IMR-90 (cell line): ENCODE measurements at regions not wholly inside any gene's neighbourhood (a gene's known extent, or its start where the extent isn't known, plus 50 kb on each side); places are given as distances from the start of the nearest gene placed in this dataset.

Experiments
- ATAC-seq: fragments of 200-7000 bp; cut with Tn5 transposase; 2 replicates; pipeline ENCODE4 v1.9.1; 2020; ENCODE audit warnings: low read depth, mild to moderate bottlenecking, moderate library complexity
- BruUV-seq: library from RNA; stranded (reverse); fragments of 400-500 nt; replicated peaks from 2 replicates; lab custom pipeline; 2021; lab: Mats Ljungman, UMichigan
- CTCF ChIA-PET: fragments of 300-600 bp; formaldehyde crosslinking; extraction: SDS; loops from one replicate; lab custom pipeline; 2021; ENCODE audit warnings: antibody characterized with exemption; lab: Yijun Ruan, JAX
- POLR2A ChIA-PET: fragments of 300-600 bp; sonication (Branson Sonifier 250); formaldehyde crosslinking; loops from one replicate; lab custom pipeline; 2022; ENCODE audit warnings: antibody characterized with exemption; ENCODE audit not compliant: unreplicated experiment; lab: Charles Lee
- DNase-seq: peaks from one replicate; pipeline ENCODE4 v3.0.0; 2013
- H2AFZ ChIP-seq: replicated peaks from 2 replicates; pipeline ENCODE3; 2013; ENCODE audit warnings: low read length, mild to moderate bottlenecking; ENCODE audit not compliant: poor library complexity
- H2AK5ac ChIP-seq: 2 replicates; pipeline ENCODE4 v1.6.1; 2013; ENCODE audit warnings: low read depth, low read length, inconsistent platforms
- H2AK9ac ChIP-seq: replicated peaks from 2 replicates; pipeline ENCODE3; 2013; ENCODE audit warnings: mild to moderate bottlenecking, low read depth, low read length, moderate library complexity; ENCODE audit not compliant: poor library complexity
- H2BK120ac ChIP-seq: 2 replicates; pipeline ENCODE4 v1.6.1; 2013; ENCODE audit warnings: low read depth, low read length, inconsistent platforms
- H2BK15ac ChIP-seq: 3 replicates; pipeline ENCODE4 v1.6.1; 2013; ENCODE audit warnings: low read depth, low read length, inconsistent platforms
- H2BK20ac ChIP-seq: 2 replicates; pipeline ENCODE4 v1.6.1; 2013; ENCODE audit warnings: low read depth, mild to moderate bottlenecking, inconsistent platforms, low read length, moderate library complexity
- H2BK5ac ChIP-seq: 2 replicates; pipeline ENCODE4 v1.6.1; 2013; ENCODE audit warnings: mild to moderate bottlenecking, low read depth, low read length, inconsistent platforms; ENCODE audit not compliant: poor library complexity, severe bottlenecking
- H3K14ac ChIP-seq: replicated peaks from 2 replicates; pipeline ENCODE4 v1.6.1; 2013; ENCODE audit warnings: low read depth, low read length, inconsistent platforms
- H3K18ac ChIP-seq: 2 replicates; pipeline ENCODE4 v1.6.1; 2013; ENCODE audit warnings: low read depth, low read length, control low read depth
- H3K23ac ChIP-seq: 2 replicates; pipeline ENCODE4 v1.6.1; 2013; ENCODE audit warnings: low read depth, low read length, inconsistent platforms
- H3K27ac ChIP-seq: 2 replicates; pipeline ENCODE4 v1.5.1; 2013; ENCODE audit warnings: mild to moderate bottlenecking, control low read depth, low read length; ENCODE audit not compliant: insufficient read depth
- H3K27me3 ChIP-seq: 2 replicates; pipeline ENCODE4 v1.6.1; 2013; ENCODE audit warnings: low read length; ENCODE audit not compliant: control insufficient read depth, insufficient read depth
- H3K36me3 ChIP-seq: 2 replicates; pipeline ENCODE4 v1.6.1; 2013; ENCODE audit warnings: low read length, mixed read lengths; ENCODE audit not compliant: control insufficient read depth, insufficient read depth
- H3K4ac ChIP-seq: 2 replicates; pipeline ENCODE4 v1.6.1; 2013; ENCODE audit warnings: low read depth, low read length, inconsistent platforms
- H3K4me1 ChIP-seq: 2 replicates; pipeline ENCODE4 v1.6.1; 2013; ENCODE audit warnings: low read length, mixed read lengths; ENCODE audit not compliant: control insufficient read depth, insufficient read depth
- H3K4me2 ChIP-seq: 2 replicates; pipeline ENCODE4 v1.6.1; 2013; ENCODE audit warnings: low read depth, mild to moderate bottlenecking, control low read depth, low read length, moderate library complexity
- H3K4me3 ChIP-seq: 2 replicates; pipeline ENCODE4 v1.5.1; 2013; ENCODE audit warnings: low read depth, mild to moderate bottlenecking, control low read depth, low read length, moderate library complexity; ENCODE audit not compliant: insufficient read depth
- H3K56ac ChIP-seq: 2 replicates; pipeline ENCODE4 v1.6.1; 2013; ENCODE audit warnings: low read length, inconsistent platforms; ENCODE audit not compliant: insufficient read depth; ENCODE audit errors: extremely low read depth
- H3K79me1 ChIP-seq, 2 experiments: 2 replicates each; pipeline ENCODE4 v1.6.1; 2013; ENCODE audit warnings: low read length in 2 of 2, inconsistent platforms in 1 of 2, low read depth in 1 of 2
- H3K9ac ChIP-seq: 2 replicates; pipeline ENCODE4 v1.6.1; 2013; ENCODE audit warnings: low read depth, low read length, control low read depth
- H3K9me1 ChIP-seq: 2 replicates; pipeline ENCODE4 v1.6.1; 2013; ENCODE audit warnings: low read length, inconsistent platforms; ENCODE audit not compliant: insufficient read depth
- H3K9me3 ChIP-seq: 2 replicates; pipeline ENCODE4 v1.6.1; 2013; ENCODE audit warnings: low read length; ENCODE audit not compliant: control insufficient read depth, insufficient read depth
- H4K20me1 ChIP-seq: 2 replicates; pipeline ENCODE4 v1.6.1; 2013; ENCODE audit warnings: low read length, inconsistent platforms; ENCODE audit not compliant: insufficient read depth
- H4K5ac ChIP-seq: 2 replicates; pipeline ENCODE4 v1.6.1; 2013; ENCODE audit warnings: mild to moderate bottlenecking, low read depth, low read length, control low read depth
- H4K8ac ChIP-seq, 2 experiments: 2 replicates each; pipeline ENCODE4 v1.6.1; 2013; ENCODE audit warnings: low read depth in 2 of 2, low read length in 2 of 2, control low read depth in 1 of 2, inconsistent platforms in 1 of 2
- H4K91ac ChIP-seq: 2 replicates; pipeline ENCODE4 v1.6.1; 2013; ENCODE audit warnings: low read depth, low read length, inconsistent platforms; ENCODE audit not compliant: insufficient read depth
- BHLHE40 ChIP-seq: fragments of 150-350 bp; IDR thresholded peaks from 2 replicates; pipeline ENCODE4 v1.6.1; 2016; ENCODE audit warnings: mild to moderate bottlenecking, low read depth, low read length
- CEBPB ChIP-seq: IDR thresholded peaks from 2 replicates; pipeline ENCODE4 v1.6.1; 2012; ENCODE audit warnings: low read depth, low read length, improper control_type of control experiment
- CHD1 ChIP-seq: IDR thresholded peaks from 2 replicates; pipeline ENCODE4 v1.6.1; 2012; ENCODE audit warnings: low read depth, low read length, improper control_type of control experiment
- FOS ChIP-seq: fragments of 150-350 bp; IDR thresholded peaks from 2 replicates; pipeline ENCODE4 v1.6.1; 2016; ENCODE audit warnings: low read depth, low read length
- MAFK ChIP-seq: IDR thresholded peaks from 2 replicates; pipeline ENCODE4 v1.6.1; 2012; ENCODE audit warnings: low read depth, low read length, improper control_type of control experiment
- MAZ ChIP-seq: IDR thresholded peaks from 2 replicates; pipeline ENCODE4 v1.6.1; 2012; ENCODE audit warnings: low read depth, mild to moderate bottlenecking, low read length, improper control_type of control experiment, moderate library complexity, borderline replicate concordance
- MXI1 ChIP-seq: IDR thresholded peaks from 2 replicates; pipeline ENCODE4 v1.6.1; 2012; ENCODE audit warnings: low read depth, mild to moderate bottlenecking, low read length, moderate library complexity, borderline replicate concordance
- NFE2L2 ChIP-seq: fragments of 150-350 bp; IDR thresholded peaks from 2 replicates; pipeline ENCODE4 v1.6.1; 2016; ENCODE audit warnings: low read depth, mild to moderate bottlenecking, low read length
- POLR2A ChIP-seq: IDR thresholded peaks from 2 replicates; pipeline ENCODE4 v1.6.1; 2012; ENCODE audit warnings: mild to moderate bottlenecking, low read depth, low read length
- RAD21 ChIP-seq: IDR thresholded peaks from 2 replicates; pipeline ENCODE4 v1.6.1; 2012; ENCODE audit warnings: low read length, improper control_type of control experiment
- RCOR1 ChIP-seq: IDR thresholded peaks from 2 replicates; pipeline ENCODE4 v1.6.1; 2012; ENCODE audit warnings: mild to moderate bottlenecking, low read length, improper control_type of control experiment; ENCODE audit not compliant: insufficient replicate concordance
- RFX5 ChIP-seq: IDR thresholded peaks from 2 replicates; pipeline ENCODE4 v1.8.0; 2012; ENCODE audit warnings: low read depth, mild to moderate bottlenecking, low read length, moderate library complexity
- SMC3 ChIP-seq: fragments of 150-350 bp; IDR thresholded peaks from 2 replicates; pipeline ENCODE4 v1.6.1; 2016; ENCODE audit warnings: low read depth, mild to moderate bottlenecking, antibody characterized with exemption, low read length, moderate library complexity
- USF2 ChIP-seq: fragments of 150-350 bp; IDR thresholded peaks from 2 replicates; pipeline ENCODE4 v1.6.1; 2017; ENCODE audit warnings: mild to moderate bottlenecking, antibody characterized with exemption, low read length, low read depth
- WGBS, 2 experiments: methylation state at CpG; one replicate each; pipeline versions ENCODE4 v1.1.5 to v1.1.7; 2013; ENCODE audit warnings: missing lambda C conversion rate in 2 of 2; ENCODE audit not compliant: insufficient read length in 1 of 2; ENCODE audit errors: extremely low coverage in 2 of 2; 5-methylcytosine and 5-hydroxymethylcytosine counted together
- dilution Hi-C: fragments of 300-500 bp; cut with HindIII; formaldehyde crosslinking; loops from one replicate; pipeline ENCODE4 v1.14.3; 2018; ENCODE audit warnings: low sequenced_read_pairs; ENCODE audit not compliant: unreplicated experiment
- in situ Hi-C: fragments of 300-500 bp; cut with MboI; formaldehyde crosslinking; loops from 3 replicates; pipeline ENCODE4 v1.14.3; 2019; ENCODE audit warnings: low sequenced_read_pairs, inconsistent platforms, mixed read lengths
- intact Hi-C: fragments of 100-400 bp; cut with micrococcal nuclease; formaldehyde crosslinking; loops from 2 replicates; pipeline ENCODE4 v1.10.0; 2022
- TF ChIP-seq, protein P1 (sequence below): conservative IDR thresholded peaks from 2 replicates; pipeline ENCODE4 v1.5.1; 2012; ENCODE audit warnings: mild to moderate bottlenecking, low read depth, low read length, improper control_type of control experiment
- TF ChIP-seq, protein P2 (sequence below): fragments of 150-350 bp; IDR thresholded peaks from 2 replicates; pipeline ENCODE4 v1.6.1; 2016; ENCODE audit warnings: low read depth, mild to moderate bottlenecking, low read length, moderate library complexity, borderline replicate concordance

- no peaks in the 10 kb centered on the region for H3K36me3 ChIP-seq
- WGBS, 2 experiments: no CpG with 5 or more reads among the region's 3 CpGs
- H3K4me2 ChIP-seq: no peak overlapping the region
- H3K9me3 ChIP-seq: no peaks in the 10 kb centered on the region
- H4K91ac ChIP-seq: no peak overlapping the region
- no peak overlapping the region for H4K8ac ChIP-seq
- no peak overlapping the region for H3K9ac ChIP-seq
- no peak overlapping the region for H3K18ac ChIP-seq
- in situ Hi-C loops (no loop called here), intact Hi-C loops (no loop called here), dilution Hi-C loops (no loop called here)
- DNase-seq: no peak
- no peak overlapping the region for H2BK15ac ChIP-seq
- peaks cover 5% of the 10 kb centered on the region; the same call in 1 of the 2 replicates for H3K27me3 ChIP-seq
- H3K9me1 ChIP-seq: no peaks in the 10 kb centered on the region
- H2AK9ac ChIP-seq: no peak overlapping the region
- H3K79me1 ChIP-seq: no peaks in the 10 kb centered on the region
- no peak overlapping the region for H3K56ac ChIP-seq
- no peak overlapping the region for H3K4me3 ChIP-seq
- no peaks in the 10 kb centered on the region for H4K20me1 ChIP-seq
- H3K23ac ChIP-seq: no peak overlapping the region
- H3K14ac ChIP-seq: no peak overlapping the region
- H2AFZ ChIP-seq: no peak overlapping the region
- no peak overlapping the region for H2BK5ac ChIP-seq
- BruUV-seq: no TSS peak
- H2AK5ac ChIP-seq: no peak overlapping the region
- no peak overlapping the region for H3K27ac ChIP-seq
- H2BK120ac ChIP-seq: no peak overlapping the region
- H3K4me1 ChIP-seq: no peaks in the 10 kb centered on the region
- TF ChIP-seq NFE2L2 (no peak), POLR2A (no peak), USF2 (no peak), RFX5 (no peak), FOS (no peak), MAFK (no peak), MAZ (no peak), MXI1 (no peak), RAD21 (no peak), CHD1 (no peak), CEBPB (no peak), SMC3 (no peak), BHLHE40 (no peak), RCOR1 (no peak)
- TF ChIP-seq, protein P1, sequence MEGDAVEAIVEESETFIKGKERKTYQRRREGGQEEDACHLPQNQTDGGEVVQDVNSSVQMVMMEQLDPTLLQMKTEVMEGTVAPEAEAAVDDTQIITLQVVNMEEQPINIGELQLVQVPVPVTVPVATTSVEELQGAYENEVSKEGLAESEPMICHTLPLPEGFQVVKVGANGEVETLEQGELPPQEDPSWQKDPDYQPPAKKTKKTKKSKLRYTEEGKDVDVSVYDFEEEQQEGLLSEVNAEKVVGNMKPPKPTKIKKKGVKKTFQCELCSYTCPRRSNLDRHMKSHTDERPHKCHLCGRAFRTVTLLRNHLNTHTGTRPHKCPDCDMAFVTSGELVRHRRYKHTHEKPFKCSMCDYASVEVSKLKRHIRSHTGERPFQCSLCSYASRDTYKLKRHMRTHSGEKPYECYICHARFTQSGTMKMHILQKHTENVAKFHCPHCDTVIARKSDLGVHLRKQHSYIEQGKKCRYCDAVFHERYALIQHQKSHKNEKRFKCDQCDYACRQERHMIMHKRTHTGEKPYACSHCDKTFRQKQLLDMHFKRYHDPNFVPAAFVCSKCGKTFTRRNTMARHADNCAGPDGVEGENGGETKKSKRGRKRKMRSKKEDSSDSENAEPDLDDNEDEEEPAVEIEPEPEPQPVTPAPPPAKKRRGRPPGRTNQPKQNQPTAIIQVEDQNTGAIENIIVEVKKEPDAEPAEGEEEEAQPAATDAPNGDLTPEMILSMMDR: no peak
- TF ChIP-seq, protein P2, sequence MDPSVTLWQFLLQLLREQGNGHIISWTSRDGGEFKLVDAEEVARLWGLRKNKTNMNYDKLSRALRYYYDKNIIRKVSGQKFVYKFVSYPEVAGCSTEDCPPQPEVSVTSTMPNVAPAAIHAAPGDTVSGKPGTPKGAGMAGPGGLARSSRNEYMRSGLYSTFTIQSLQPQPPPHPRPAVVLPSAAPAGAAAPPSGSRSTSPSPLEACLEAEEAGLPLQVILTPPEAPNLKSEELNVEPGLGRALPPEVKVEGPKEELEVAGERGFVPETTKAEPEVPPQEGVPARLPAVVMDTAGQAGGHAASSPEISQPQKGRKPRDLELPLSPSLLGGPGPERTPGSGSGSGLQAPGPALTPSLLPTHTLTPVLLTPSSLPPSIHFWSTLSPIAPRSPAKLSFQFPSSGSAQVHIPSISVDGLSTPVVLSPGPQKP: no peak
- H4K5ac ChIP-seq: no peak overlapping the region
- no peak overlapping the region for H2BK20ac ChIP-seq
- no peak for ATAC-seq
- CTCF ChIA-PET: no interaction called here
- no peak overlapping the region for H3K4ac ChIP-seq
- POLR2A ChIA-PET: no interaction called here
Measured at GRCh38 chr13:75174481-75174880, 307.5 kb downstream of the TBC1D4 start.
